Caco-2 (cell line): ENCODE measurements at regions not wholly inside any gene's neighbourhood (a gene's known extent, or its start where the extent isn't known, plus 50 kb on each side); places are given as distances from the start of the nearest gene placed in this dataset.

ENCODE experiments used
- BruUV-seq: library from RNA; stranded (reverse); fragments of 400-500 nt; replicated peaks from 2 replicates; lab custom pipeline; 2021; lab: Mats Ljungman, UMichigan
- CTCF ChIA-PET: fragments of 300-600 bp; sonication (Branson Sonifier 250); formaldehyde crosslinking; loops from one replicate; lab custom pipeline; 2022; ENCODE audit warnings: antibody characterized with exemption; lab: Charles Lee
- POLR2A ChIA-PET: fragments of 300-600 bp; sonication (Branson Sonifier 250); formaldehyde crosslinking; loops from one replicate; lab custom pipeline; 2022; ENCODE audit warnings: antibody characterized with exemption; lab: Charles Lee
- DNase-seq, 2 experiments: peaks; one replicate each; pipeline versions ENCODE4 v3.0.0 to v3.0.0-alpha.2; 2020 to 2022
- H3K27me3 ChIP-seq: replicated peaks from 2 replicates; pipeline ENCODE4 v1.6.0; 2011; ENCODE audit warnings: low read length; ENCODE audit not compliant: control insufficient read depth, insufficient read depth
- H3K36me3 ChIP-seq: 2 replicates; pipeline ENCODE4 v1.5.1; 2011; ENCODE audit warnings: low read length; ENCODE audit not compliant: control insufficient read depth, insufficient read depth
- H3K4me1 ChIP-seq: fragments of 250-450 bp; sonication (Bioruptor Pico); 2 replicates; pipeline ENCODE4 v1.5.1; 2020; ENCODE audit warnings: mild to moderate bottlenecking
- H3K4me3 ChIP-seq: 2 replicates; pipeline ENCODE4 v1.5.1; 2011; ENCODE audit warnings: low read depth, mild to moderate bottlenecking, control low read depth, low read length
- H3K9me3 ChIP-seq: fragments of 250-450 bp; sonication (Bioruptor Pico); 2 replicates; pipeline ENCODE4 v1.5.1; 2020; ENCODE audit warnings: mild to moderate bottlenecking, moderate library complexity
- H3K27ac Mint-ChIP-seq: one replicate; pipeline ENCODE4 v1.8.0; 2022; ENCODE audit warnings: mixed read lengths; ENCODE audit not compliant: unreplicated experiment
- H3K27me3 Mint-ChIP-seq: one replicate; pipeline ENCODE4 v1.8.0; 2022; ENCODE audit warnings: mixed read lengths; ENCODE audit not compliant: insufficient read depth, unreplicated experiment
- H3K36me3 Mint-ChIP-seq: one replicate; pipeline ENCODE4 v1.8.0; 2022; ENCODE audit warnings: mild to moderate bottlenecking, mixed read lengths; ENCODE audit not compliant: insufficient read depth, unreplicated experiment
- H3K4me1 Mint-ChIP-seq: one replicate; pipeline ENCODE4 v1.8.0; 2022; ENCODE audit warnings: low read depth, mixed read lengths; ENCODE audit not compliant: unreplicated experiment
- H3K4me3 Mint-ChIP-seq: one replicate; pipeline ENCODE4 v1.8.0; 2022; ENCODE audit warnings: mild to moderate bottlenecking, moderate library complexity, mixed read lengths; ENCODE audit not compliant: unreplicated experiment
- H3K9me3 Mint-ChIP-seq: one replicate; pipeline ENCODE4 v1.8.0; 2022; ENCODE audit warnings: mixed read lengths; ENCODE audit not compliant: unreplicated experiment
- intact Hi-C: fragments of 100-400 bp; cut with micrococcal nuclease; formaldehyde crosslinking; loops from one replicate; pipeline ENCODE4 v1.10.0; 2022; ENCODE audit not compliant: unreplicated experiment
- TF ChIP-seq, protein P1 (sequence below), 2 experiments: fragments of 200-600 bp in 1 of 2; IDR thresholded peaks; 1 replicate in 1 of 2; 2 replicates in 1 of 2; pipeline versions ENCODE4 v1.5.1 to v1.8.0; 2011 to 2022; ENCODE audit warnings: antibody characterized with exemption in 1 of 2, control low read depth in 1 of 2, inconsistent platforms in 1 of 2, low read depth in 1 of 2, low read length in 1 of 2, mild to moderate bottlenecking in 1 of 2, moderate library complexity in 1 of 2; ENCODE audit not compliant: insufficient read depth in 1 of 2, severe bottlenecking in 1 of 2, unreplicated experiment in 1 of 2

DNA sequence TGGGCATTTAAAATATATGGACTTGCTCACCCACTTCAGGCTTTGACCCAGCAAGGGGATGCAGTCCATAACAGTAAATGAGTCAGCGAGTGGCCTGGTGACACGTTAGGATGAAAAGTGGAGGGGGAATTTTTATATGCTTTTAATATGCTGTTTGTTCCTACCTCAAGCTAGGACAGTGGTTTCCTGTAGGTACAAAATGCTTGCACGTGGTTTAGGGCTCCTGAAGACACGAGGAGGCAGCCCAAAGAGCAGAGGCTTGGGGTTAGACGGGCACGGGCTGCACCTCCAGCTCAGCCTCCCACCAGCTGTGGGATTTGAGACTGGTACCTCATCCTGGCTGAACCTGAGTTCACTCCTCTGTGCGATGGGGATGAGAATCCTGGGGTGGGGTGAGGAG, 306.2 kb upstream of the CXCR4 start:
- no peak overlapping the region for H3K4me3 ChIP-seq

DNA sequence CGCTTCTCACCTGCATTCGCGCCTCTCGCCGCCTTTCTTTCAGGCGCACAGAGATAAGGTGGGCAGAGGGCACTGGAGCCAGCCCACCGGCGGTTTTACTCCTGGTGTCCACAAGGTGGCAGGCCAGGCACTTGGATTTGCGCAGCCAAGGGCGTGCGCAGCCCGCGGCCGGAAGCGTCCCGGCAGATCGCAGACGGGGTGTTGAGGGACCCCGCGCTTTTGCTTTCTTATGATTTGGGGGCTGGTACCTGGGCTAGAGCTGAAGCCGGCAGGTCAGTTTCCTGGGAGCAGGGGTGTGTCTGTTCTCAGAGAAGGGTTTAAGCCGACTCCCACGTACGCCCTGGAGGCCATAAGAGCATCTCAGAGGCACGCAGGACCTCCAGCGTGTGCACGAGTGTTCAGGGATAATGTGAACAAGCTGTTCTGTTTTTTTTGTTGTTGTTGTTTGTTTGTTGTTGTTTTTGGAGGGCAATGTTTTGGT, 305.6 kb upstream of the CXCR4 start:
- intact Hi-C loops, result loop anchor here (1.0 to 5.0 kb wide), 7 partner anchors 11 to 627 kb away; no protein-coding TSS in a partner anchor
- ChIA-PET CTCF (interaction anchor here (0.6 to 1.2 kb wide), 4 partner anchors 311 to 748 kb away, joined by 3 to 6 read pairs (median 4); no protein-coding TSS in a partner anchor), POLR2A (no interaction called here)
- Histone ChIP-seq H3K4me3 (peak overlapping the region; percentile 57), H3K27me3 (no peaks in the 10 kb centered on the region), H3K9me3 (no peaks in the 10 kb centered on the region), H3K4me1 (0 out of 2 replicates have a peak, but pooled peaks cover 10% of the 10 kb centered on the region), H3K36me3 (no peaks in the 10 kb centered on the region)
- Mint-ChIP-seq H3K9me3 (peaks cover 5% of the 10 kb centered on the region), H3K27ac (peak overlapping the region; percentile 71), H3K27me3 (peaks cover 2% of the 10 kb centered on the region), H3K36me3 (no peaks in the 10 kb centered on the region), H3K4me1 (peaks cover 17% of the 10 kb centered on the region), H3K4me3 (peak overlapping the region; percentile 80)
- TF ChIP-seq, protein P1, sequence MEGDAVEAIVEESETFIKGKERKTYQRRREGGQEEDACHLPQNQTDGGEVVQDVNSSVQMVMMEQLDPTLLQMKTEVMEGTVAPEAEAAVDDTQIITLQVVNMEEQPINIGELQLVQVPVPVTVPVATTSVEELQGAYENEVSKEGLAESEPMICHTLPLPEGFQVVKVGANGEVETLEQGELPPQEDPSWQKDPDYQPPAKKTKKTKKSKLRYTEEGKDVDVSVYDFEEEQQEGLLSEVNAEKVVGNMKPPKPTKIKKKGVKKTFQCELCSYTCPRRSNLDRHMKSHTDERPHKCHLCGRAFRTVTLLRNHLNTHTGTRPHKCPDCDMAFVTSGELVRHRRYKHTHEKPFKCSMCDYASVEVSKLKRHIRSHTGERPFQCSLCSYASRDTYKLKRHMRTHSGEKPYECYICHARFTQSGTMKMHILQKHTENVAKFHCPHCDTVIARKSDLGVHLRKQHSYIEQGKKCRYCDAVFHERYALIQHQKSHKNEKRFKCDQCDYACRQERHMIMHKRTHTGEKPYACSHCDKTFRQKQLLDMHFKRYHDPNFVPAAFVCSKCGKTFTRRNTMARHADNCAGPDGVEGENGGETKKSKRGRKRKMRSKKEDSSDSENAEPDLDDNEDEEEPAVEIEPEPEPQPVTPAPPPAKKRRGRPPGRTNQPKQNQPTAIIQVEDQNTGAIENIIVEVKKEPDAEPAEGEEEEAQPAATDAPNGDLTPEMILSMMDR (IDR thresholded peaks at IDR 0.05; ENCODE audit: insufficient read depth in 1 of 2, low read depth in 1 of 2, low read length in 1 of 2, severe bottlenecking in 1 of 2, unreplicated experiment in 1 of 2), result peak; percentile 77 to 91
- no TSS peak for BruUV-seq
- peak; percentile 84 to 87 for DNase-seq

More for the DNA sequence above, 306.2 kb upstream of the CXCR4 start:
- Histone ChIP-seq H3K27me3 (no peaks in the 10 kb centered on the region), H3K9me3 (no peaks in the 10 kb centered on the region; the same call in 1 of the 2 replicates), H3K36me3 (no peaks in the 10 kb centered on the region), H3K4me1 (0 out of 2 replicates have a peak, but pooled peaks cover 10% of the 10 kb centered on the region)
- Mint-ChIP-seq H3K9me3 (peaks cover 11% of the 10 kb centered on the region), H3K36me3 (no peaks in the 10 kb centered on the region), H3K4me1 (peaks cover 17% of the 10 kb centered on the region), H3K27ac (peak overlapping the region; percentile 71), H3K27me3 (peaks cover 2% of the 10 kb centered on the region), H3K4me3 (peak overlapping the region; percentile 80)
- CTCF ChIA-PET, result interaction anchor here (0.6 to 1.0 kb wide), 2 partner anchors 313 to 748 kb away, joined by 3 read pairs; no protein-coding TSS in a partner anchor
- TF ChIP-seq, protein P1 (IDR thresholded peaks at IDR 0.05; ENCODE audit: insufficient read depth in 1 of 2, low read depth in 1 of 2, low read length in 1 of 2, severe bottlenecking in 1 of 2, unreplicated experiment in 1 of 2), result no peak
- intact Hi-C loops, result loop anchor here (5.0 kb wide), 3 partner anchors 103 to 498 kb away; no protein-coding TSS in a partner anchor
- no TSS peak for BruUV-seq
- POLR2A ChIA-PET, result no interaction called here
- no peak for DNase-seq

DNA sequence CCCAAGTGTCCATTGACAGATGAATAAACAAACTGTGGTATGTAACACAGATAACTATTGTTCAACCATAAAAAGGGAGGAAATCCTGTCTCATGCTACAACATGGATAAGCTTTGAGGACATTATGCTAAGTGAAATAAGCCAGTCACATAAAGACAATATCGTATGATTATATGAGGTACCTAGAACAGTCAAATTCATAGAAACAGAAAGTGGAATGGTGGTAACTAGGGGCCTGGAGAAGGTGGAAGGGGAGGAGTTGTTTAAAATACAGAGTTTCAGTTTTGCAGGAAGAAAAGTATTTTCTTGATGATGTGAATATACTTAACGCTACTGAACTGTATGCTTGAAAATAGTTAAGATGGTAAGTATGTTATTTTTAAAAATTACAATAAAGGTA, 304.6 kb upstream of the CXCR4 start:
- Mint-ChIP-seq H3K27me3 (peaks cover 2% of the 10 kb centered on the region), H3K9me3 (no peaks in the 10 kb centered on the region), H3K36me3 (no peaks in the 10 kb centered on the region), H3K27ac (peak overlapping the region; percentile 24), H3K4me3 (peak overlapping the region; percentile 80), H3K4me1 (peaks cover 17% of the 10 kb centered on the region)
- ChIA-PET POLR2A (interaction anchor here (0.5 kb wide), 1 partner anchor 211 kb away, joined by 4 read pairs; no protein-coding TSS in a partner anchor), CTCF (interaction anchor here (0.6 to 1.2 kb wide), 2 partner anchors 315 to 426 kb away, joined by 3 to 6 read pairs; no protein-coding TSS in a partner anchor)
- Histone ChIP-seq H3K4me3 (no peak overlapping the region), H3K9me3 (no peaks in the 10 kb centered on the region), H3K36me3 (no peaks in the 10 kb centered on the region), H3K4me1 (0 out of 2 replicates have a peak, but pooled peaks cover 10% of the 10 kb centered on the region), H3K27me3 (no peaks in the 10 kb centered on the region)
- intact Hi-C loops, result loop anchor here (2.0 to 5.0 kb wide), 4 partner anchors 105 to 628 kb away; no protein-coding TSS in a partner anchor
- TF ChIP-seq, protein P1 (IDR thresholded peaks at IDR 0.05; ENCODE audit: insufficient read depth in 1 of 2, low read depth in 1 of 2, low read length in 1 of 2, severe bottlenecking in 1 of 2, unreplicated experiment in 1 of 2), result no peak
- DNase-seq, result no peak
- BruUV-seq, result no TSS peak
